ENCODE measurements at regions not wholly inside any gene's neighbourhood (a gene's known extent, or its start where the extent isn't known, plus 50 kb on each side); places are given as distances from the start of the nearest gene placed in this dataset.

GRCh38 chr1:87572008-87572407, 243.3 kb downstream of the LMO4 start:
- H3K4me1 Mint-ChIP-seq (ENCODE audit: low read depth) = no peaks in the 10 kb centered on the region
- TF ChIP-seq, protein P1, sequence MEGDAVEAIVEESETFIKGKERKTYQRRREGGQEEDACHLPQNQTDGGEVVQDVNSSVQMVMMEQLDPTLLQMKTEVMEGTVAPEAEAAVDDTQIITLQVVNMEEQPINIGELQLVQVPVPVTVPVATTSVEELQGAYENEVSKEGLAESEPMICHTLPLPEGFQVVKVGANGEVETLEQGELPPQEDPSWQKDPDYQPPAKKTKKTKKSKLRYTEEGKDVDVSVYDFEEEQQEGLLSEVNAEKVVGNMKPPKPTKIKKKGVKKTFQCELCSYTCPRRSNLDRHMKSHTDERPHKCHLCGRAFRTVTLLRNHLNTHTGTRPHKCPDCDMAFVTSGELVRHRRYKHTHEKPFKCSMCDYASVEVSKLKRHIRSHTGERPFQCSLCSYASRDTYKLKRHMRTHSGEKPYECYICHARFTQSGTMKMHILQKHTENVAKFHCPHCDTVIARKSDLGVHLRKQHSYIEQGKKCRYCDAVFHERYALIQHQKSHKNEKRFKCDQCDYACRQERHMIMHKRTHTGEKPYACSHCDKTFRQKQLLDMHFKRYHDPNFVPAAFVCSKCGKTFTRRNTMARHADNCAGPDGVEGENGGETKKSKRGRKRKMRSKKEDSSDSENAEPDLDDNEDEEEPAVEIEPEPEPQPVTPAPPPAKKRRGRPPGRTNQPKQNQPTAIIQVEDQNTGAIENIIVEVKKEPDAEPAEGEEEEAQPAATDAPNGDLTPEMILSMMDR (IDR thresholded peaks at IDR 0.05) = no peak
- no peak overlapping the region for H3K4me3 Mint-ChIP-seq
- no peak overlapping the region for H3K27ac Mint-ChIP-seq
- H3K27me3 Mint-ChIP-seq (ENCODE audit: insufficient read depth) = no peaks in the 10 kb centered on the region
- no peak for DNase-seq
- H3K36me3 Mint-ChIP-seq (ENCODE audit: low read depth) = no peaks in the 10 kb centered on the region
- H3K9me3 Mint-ChIP-seq = peaks cover 12% of the 10 kb centered on the region; the same call in 1 of the 2 replicates

- Mint-ChIP-seq H3K9me3 (peaks cover 12% of the 10 kb centered on the region; the same call in 1 of the 2 replicates), H3K27ac (no peak overlapping the region), H3K36me3 (ENCODE audit: low read depth) (no peaks in the 10 kb centered on the region), H3K27me3 (ENCODE audit: insufficient read depth) (no peaks in the 10 kb centered on the region), H3K4me1 (ENCODE audit: low read depth) (no peaks in the 10 kb centered on the region), H3K4me3 (no peak overlapping the region)
- DNase-seq = no peak
- TF ChIP-seq, protein P1 (IDR thresholded peaks at IDR 0.05) = no peak
These were observed 244.2 kb downstream of the LMO4 start for GRCh38 chr1:87572891-87573290.

- Mint-ChIP-seq H3K9me3 (peaks cover 12% of the 10 kb centered on the region; the same call in 1 of the 2 replicates), H3K36me3 (ENCODE audit: low read depth) (no peaks in the 10 kb centered on the region), H3K4me1 (ENCODE audit: low read depth) (no peaks in the 10 kb centered on the region), H3K4me3 (no peak overlapping the region), H3K27ac (no peak overlapping the region), H3K27me3 (ENCODE audit: insufficient read depth) (no peaks in the 10 kb centered on the region)
- DNase-seq = no peak
- TF ChIP-seq, protein P1 (IDR thresholded peaks at IDR 0.05) = no peak
These were observed 246.8 kb downstream of the LMO4 start for GRCh38 chr1:87575528-87575927.

DNA sequence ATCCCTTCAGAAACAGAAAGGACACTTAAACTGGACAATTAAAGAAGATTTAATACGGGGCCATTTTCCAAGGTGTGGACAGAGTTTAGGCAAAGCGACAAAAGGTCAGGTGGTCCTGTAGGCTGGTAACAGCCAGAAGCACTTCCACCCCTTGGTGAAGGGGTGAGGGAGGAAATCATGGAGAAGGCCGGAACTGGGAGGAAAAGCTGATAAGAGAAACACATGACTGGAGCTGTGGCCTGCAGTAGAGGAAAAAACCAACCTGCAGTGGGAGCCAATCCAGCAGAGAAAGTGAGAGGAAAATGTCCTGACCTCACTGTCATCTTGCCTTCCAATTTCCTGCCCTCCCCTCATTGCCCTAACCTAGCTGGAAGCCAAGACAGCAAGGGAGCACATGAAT, 249.8 kb downstream of the LMO4 start:
- Mint-ChIP-seq H3K36me3 (ENCODE audit: low read depth) (no peaks in the 10 kb centered on the region), H3K9me3 (no peaks in the 10 kb centered on the region), H3K27ac (no peak overlapping the region), H3K4me1 (ENCODE audit: low read depth) (no peaks in the 10 kb centered on the region), H3K4me3 (no peak overlapping the region), H3K27me3 (ENCODE audit: insufficient read depth) (no peaks in the 10 kb centered on the region)
- TF ChIP-seq, protein P1 (IDR thresholded peaks at IDR 0.05) = no peak
- DNase-seq = no peak

GRCh38 chr1:87583459-87583858, 254.8 kb downstream of the LMO4 start:
- TF ChIP-seq, protein P1 (IDR thresholded peaks at IDR 0.05) = no peak
- Mint-ChIP-seq H3K27me3 (ENCODE audit: insufficient read depth) (no peaks in the 10 kb centered on the region), H3K27ac (no peak overlapping the region), H3K36me3 (ENCODE audit: low read depth) (no peaks in the 10 kb centered on the region), H3K9me3 (no peaks in the 10 kb centered on the region), H3K4me1 (ENCODE audit: low read depth) (peaks cover 10% of the 10 kb centered on the region; the same call in 1 of the 2 replicates), H3K4me3 (no peak overlapping the region)
- DNase-seq = no peak

GRCh38 chr1:87584586-87584985, 255.9 kb downstream of the LMO4 start:
- Mint-ChIP-seq H3K36me3 (ENCODE audit: low read depth) (no peaks in the 10 kb centered on the region), H3K27me3 (ENCODE audit: insufficient read depth) (no peaks in the 10 kb centered on the region), H3K9me3 (no peaks in the 10 kb centered on the region), H3K27ac (no peak overlapping the region), H3K4me3 (no peak overlapping the region), H3K4me1 (ENCODE audit: low read depth) (peaks cover 10% of the 10 kb centered on the region; the same call in 1 of the 2 replicates)
- TF ChIP-seq, protein P1 (IDR thresholded peaks at IDR 0.05) = no peak
- DNase-seq = no peak
